Endothelial cell of hepatic sinusoid (primary cell): ENCODE measurements at regions not wholly inside any gene's neighbourhood (a gene's known extent, or its start where the extent isn't known, plus 50 kb on each side); places are given as distances from the start of the nearest gene placed in this dataset.
"Not testable (repeated sequence)": the region's sequence is repeated elsewhere in the genome, so short reads cannot be mapped to it uniquely, and the experiment has no call there.

Experiments used
- in situ Hi-C: cut with HindIII; loops from 2 replicates; pipeline ENCODE4 v1.10.0; 2017; ENCODE audit warnings: low sequenced_read_pairs

- in situ Hi-C loops, result no loop called here
These were observed 150.5 kb upstream of the DDIT4L start for GRCh38 chr4:100340512-100341485.

- in situ Hi-C loops, result loop anchor here (5.0 kb wide), 1 partner anchor 53 kb away; no protein-coding TSS in a partner anchor
These were observed 149.6 kb upstream of the DDIT4L start for GRCh38 chr4:100339870-100340269.

GRCh38 chr4:100333491-100333890 is 143.2 kb upstream of the DDIT4L start:
- in situ Hi-C loops, result not testable (repeated sequence)

- in situ Hi-C loops, result no loop called here
These were observed 127.0 kb upstream of the DDIT4L start for GRCh38 chr4:100317032-100317864.

GRCh38 chr4:100314057-100314456 is 123.8 kb upstream of the DDIT4L start:
- in situ Hi-C loops, result no loop called here

- in situ Hi-C loops, result no loop called here
These were observed 122.5 kb upstream of the DDIT4L start for GRCh38 chr4:100312615-100313350.

GRCh38 chr4:100311181-100311580 is 120.9 kb upstream of the DDIT4L start:
- in situ Hi-C loops, result no loop called here

GRCh38 chr4:100306018-100306417 is 115.8 kb upstream of the DDIT4L start:
- in situ Hi-C loops, result no loop called here

- in situ Hi-C loops, result no loop called here
These were observed 112.1 kb upstream of the DDIT4L start for GRCh38 chr4:100302061-100303026.

- in situ Hi-C loops, result no loop called here
These were observed 109.0 kb upstream of the DDIT4L start for GRCh38 chr4:100299046-100299840.

- in situ Hi-C loops, result no loop called here
These were observed 105.5 kb upstream of the DDIT4L start for GRCh38 chr4:100295792-100296191.

- in situ Hi-C loops, result no loop called here
These were observed 104.1 kb upstream of the DDIT4L start for GRCh38 chr4:100294356-100294755.

GRCh38 chr4:100290585-100290984 is 100.3 kb upstream of the DDIT4L start:
- in situ Hi-C loops, result no loop called here

- in situ Hi-C loops, result loop anchor here (5.0 kb wide), 1 partner anchor 47 kb away; no protein-coding TSS in a partner anchor
These were observed 99.7 kb upstream of the DDIT4L start for GRCh38 chr4:100289946-100290345.

- in situ Hi-C loops, result loop anchor here (5.0 kb wide), 1 partner anchor 48 kb away; no protein-coding TSS in a partner anchor
These were observed 99.2 kb upstream of the DDIT4L start for GRCh38 chr4:100289530-100289888.

- in situ Hi-C loops, result loop anchor here (5.0 kb wide), 1 partner anchor 48 kb away; no protein-coding TSS in a partner anchor
These were observed 98.7 kb upstream of the DDIT4L start for GRCh38 chr4:100288811-100289529.

- in situ Hi-C loops, result loop anchor here (5.0 kb wide), 1 partner anchor 49 kb away; no protein-coding TSS in a partner anchor
These were observed 97.9 kb upstream of the DDIT4L start for GRCh38 chr4:100288161-100288560.

GRCh38 chr4:100287534-100287933 is 97.3 kb upstream of the DDIT4L start:
- in situ Hi-C loops, result loop anchor here (5.0 kb wide), 1 partner anchor 50 kb away; no protein-coding TSS in a partner anchor
